ENCODE measurements at regions not wholly inside any gene's neighbourhood (a gene's known extent, or its start where the extent isn't known, plus 50 kb on each side); places are given as distances from the start of the nearest gene placed in this dataset.

- TF ChIP-seq TCFL5 (CRISPR knock-in tag; conservative IDR thresholded peaks at IDR 0.05) (no peak), ID3 (CRISPR knock-in tag; IDR thresholded peaks at IDR 0.05) (no peak), ID3 (tag; IDR thresholded peaks at IDR 0.05) (0 out of 2 replicates have a peak, but pooled peaks have one; percentile 20), FOXM1 (IDR thresholded peaks at IDR 0.05; ENCODE audit: low read depth) (no peak), FOXM1 (CRISPR knock-in tag; IDR thresholded peaks at IDR 0.05; ENCODE audit: low read depth) (no peak), ZNF395 (CRISPR knock-in tag; IDR thresholded peaks at IDR 0.05) (0 out of 2 replicates have a peak, but pooled peaks have one; percentile 39), TRIM25 (IDR thresholded peaks at IDR 0.05; ENCODE audit: borderline replicate concordance) (no peak), DEAF1 (CRISPR knock-in tag; IDR thresholded peaks at IDR 0.05) (0 out of 2 replicates have a peak, but pooled peaks have one; percentile 6), FOSL1 (tag; conservative IDR thresholded peaks at IDR 0.05) (peak; percentile 59), NFIX (CRISPR knock-in tag; IDR thresholded peaks at IDR 0.05; ENCODE audit: low read depth) (no peak), CBFA2T3 (IDR thresholded peaks at IDR 0.05) (no peak), CCAR2 (IDR thresholded peaks at IDR 0.05; ENCODE audit: low read depth, low read length) (no peak), DPF2 (IDR thresholded peaks at IDR 0.05) (0 out of 2 replicates have a peak, but pooled peaks have one; percentile 53), RCOR1 (IDR thresholded peaks at IDR 0.05; ENCODE audit: borderline replicate concordance in 1 of 2, low read depth in 2 of 2, low read length in 2 of 2) (no peak), ATF2 (CRISPR knock-in tag; IDR thresholded peaks at IDR 0.05) (no peak), ZNF57 (CRISPR knock-in tag; IDR thresholded peaks at IDR 0.05) (no peak), JUND (IDR thresholded peaks at IDR 0.05; ENCODE audit: borderline replicate concordance, low read depth, low read length) (peak; percentile 59; the same call in 1 of the 2 replicates), JUND (tag; IDR thresholded peaks at IDR 0.05; ENCODE audit: borderline replicate concordance, low read depth, low read length) (peak; percentile 59; the same call in 1 of the 3 replicates), ZBTB8A (IDR thresholded peaks at IDR 0.05; ENCODE audit: partially characterized antibody) (no peak), SMAD3 (CRISPR knock-in tag; conservative IDR thresholded peaks at IDR 0.05) (peak; percentile 56; the same call in 1 of the 2 replicates), ZNF124 (CRISPR knock-in tag; IDR thresholded peaks at IDR 0.05) (no peak), BCL6 (CRISPR knock-in tag; IDR thresholded peaks at IDR 0.05) (no peak)
These were observed 87.3 kb downstream of the LYZL2 start (continued) for GRCh38 chr10:30542001-30542894.

All from K562 (cell line).